ENCODE measurements at regions not wholly inside any gene's neighbourhood (a gene's known extent, or its start where the extent isn't known, plus 50 kb on each side); places are given as distances from the start of the nearest gene placed in this dataset.

DNA sequence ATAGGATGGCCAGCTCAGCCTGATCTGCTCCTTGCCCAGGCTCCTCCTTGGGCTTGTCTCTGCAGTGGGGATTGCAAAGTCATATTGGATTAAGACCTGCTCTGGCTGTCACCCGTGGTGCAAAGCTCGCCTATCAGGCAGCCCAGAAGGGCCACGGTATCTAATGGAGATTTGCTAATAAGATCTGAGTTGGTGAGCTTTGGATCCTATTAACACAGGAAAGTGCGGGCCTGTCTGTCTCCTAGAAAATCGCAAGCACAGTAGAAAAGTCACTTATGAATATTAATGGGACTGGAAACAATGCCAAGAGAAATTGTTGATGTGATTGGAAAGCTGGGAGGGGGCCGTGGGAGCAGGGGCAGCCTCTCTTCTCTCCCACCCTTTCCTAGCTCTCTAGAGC lies 72.8 kb downstream of the CHST1 start:
- no peak for ATAC-seq
- TF ChIP-seq, protein P1, sequence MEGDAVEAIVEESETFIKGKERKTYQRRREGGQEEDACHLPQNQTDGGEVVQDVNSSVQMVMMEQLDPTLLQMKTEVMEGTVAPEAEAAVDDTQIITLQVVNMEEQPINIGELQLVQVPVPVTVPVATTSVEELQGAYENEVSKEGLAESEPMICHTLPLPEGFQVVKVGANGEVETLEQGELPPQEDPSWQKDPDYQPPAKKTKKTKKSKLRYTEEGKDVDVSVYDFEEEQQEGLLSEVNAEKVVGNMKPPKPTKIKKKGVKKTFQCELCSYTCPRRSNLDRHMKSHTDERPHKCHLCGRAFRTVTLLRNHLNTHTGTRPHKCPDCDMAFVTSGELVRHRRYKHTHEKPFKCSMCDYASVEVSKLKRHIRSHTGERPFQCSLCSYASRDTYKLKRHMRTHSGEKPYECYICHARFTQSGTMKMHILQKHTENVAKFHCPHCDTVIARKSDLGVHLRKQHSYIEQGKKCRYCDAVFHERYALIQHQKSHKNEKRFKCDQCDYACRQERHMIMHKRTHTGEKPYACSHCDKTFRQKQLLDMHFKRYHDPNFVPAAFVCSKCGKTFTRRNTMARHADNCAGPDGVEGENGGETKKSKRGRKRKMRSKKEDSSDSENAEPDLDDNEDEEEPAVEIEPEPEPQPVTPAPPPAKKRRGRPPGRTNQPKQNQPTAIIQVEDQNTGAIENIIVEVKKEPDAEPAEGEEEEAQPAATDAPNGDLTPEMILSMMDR (IDR thresholded peaks at IDR 0.05) = no peak
- Histone ChIP-seq H3K4me1 (ENCODE audit: control insufficient read depth, insufficient read depth, low read length) (no peaks in the 10 kb centered on the region), H3K9me3 (ENCODE audit: control insufficient read depth, insufficient read depth, low read length) (no peaks in the 10 kb centered on the region), H3K4me3 (ENCODE audit: low read length) (no peak overlapping the region), H3K27me3 (ENCODE audit: control insufficient read depth, insufficient read depth, low read length) (no peaks in the 10 kb centered on the region), H3K36me3 (ENCODE audit: control insufficient read depth, insufficient read depth, low read length) (no peaks in the 10 kb centered on the region), H3K27ac (ENCODE audit: low read length) (no peak overlapping the region)
- Mint-ChIP-seq H3K27me3 (ENCODE audit: low read depth in 2 of 2) (peaks cover 6 to 11% of the 10 kb centered on the region in 2 donors), H3K36me3 (no peaks in the 10 kb centered on the region), H3K4me3 (no peak overlapping the region), H3K9me3 (no peaks in the 10 kb centered on the region), H3K4me1 (no peaks in the 10 kb centered on the region), H3K27ac (no peak overlapping the region)
- WGBS (ENCODE audit: insufficient coverage) = 85% methylated on average over 5 of the region's 6 CpGs
- DNase-seq = no peak
- intact Hi-C loops (cut with micrococcal nuclease) = no loop called here

DNA sequence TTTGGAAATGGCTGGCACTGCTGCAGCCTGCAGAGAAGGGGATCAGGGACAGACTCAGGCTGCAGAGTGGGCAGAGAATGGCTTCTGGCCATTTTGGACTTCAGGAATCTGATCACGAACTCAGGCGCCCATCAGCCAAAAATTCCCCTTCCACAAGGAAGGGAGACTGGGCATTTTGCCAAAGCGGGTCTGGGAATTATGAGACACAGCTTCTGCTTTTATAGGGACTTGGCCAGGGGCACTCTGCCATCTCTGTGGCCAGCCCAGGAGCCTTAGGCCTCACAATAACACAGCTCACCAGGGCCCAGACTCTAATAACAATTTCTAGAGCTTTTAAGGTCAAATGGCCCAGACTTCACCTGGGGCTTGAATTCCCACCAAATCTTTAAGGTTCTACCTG lies 74.7 kb downstream of the CHST1 start:
- 75% methylated on average over 3 of the region's 3 CpGs for WGBS (ENCODE audit: insufficient coverage)
- Mint-ChIP-seq H3K4me1 (no peaks in the 10 kb centered on the region), H3K27ac (no peak overlapping the region), H3K9me3 (no peaks in the 10 kb centered on the region), H3K4me3 (no peak overlapping the region), H3K27me3 (ENCODE audit: low read depth in 2 of 2) (peaks cover 6 to 11% of the 10 kb centered on the region in 2 donors), H3K36me3 (no peaks in the 10 kb centered on the region)
- no peaks in the 10 kb centered on the region for H3K36me3 ChIP-seq (ENCODE audit: control insufficient read depth, insufficient read depth, low read length)
- H3K27me3 ChIP-seq (ENCODE audit: control insufficient read depth, insufficient read depth, low read length) = peaks cover 2% of the 10 kb centered on the region
- H3K9me3 ChIP-seq (ENCODE audit: control insufficient read depth, insufficient read depth, low read length) = no peaks in the 10 kb centered on the region
- intact Hi-C loops (cut with micrococcal nuclease) = no loop called here
- DNase-seq (no peak), ATAC-seq (no peak)
- no peak overlapping the region for H3K27ac ChIP-seq (ENCODE audit: low read length)
- H3K4me1 ChIP-seq (ENCODE audit: control insufficient read depth, insufficient read depth, low read length) = no peaks in the 10 kb centered on the region
- TF ChIP-seq, protein P1 (IDR thresholded peaks at IDR 0.05) = no peak
- H3K4me3 ChIP-seq (ENCODE audit: low read length) = no peak overlapping the region

DNA sequence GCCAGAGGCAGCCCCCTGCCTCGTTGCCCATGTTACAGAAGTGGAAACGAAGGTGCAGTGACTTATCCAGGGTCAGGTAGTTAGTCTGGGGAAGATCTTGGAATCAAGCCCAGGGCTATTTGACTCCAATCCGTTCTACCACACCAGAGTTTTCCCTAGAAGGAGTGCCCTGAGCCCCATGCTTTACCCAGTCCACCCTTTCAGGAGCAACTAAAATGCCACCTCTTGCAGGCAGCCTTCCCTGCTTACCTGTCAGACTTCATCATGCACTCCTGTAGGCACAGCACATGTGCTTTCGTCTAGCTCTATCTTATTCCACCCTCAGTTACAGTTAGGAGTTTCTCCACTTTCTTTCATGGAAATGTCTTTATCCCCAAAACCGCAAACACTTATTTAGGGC lies 80.2 kb downstream of the CHST1 start:
- no peaks in the 10 kb centered on the region for H3K36me3 ChIP-seq (ENCODE audit: control insufficient read depth, insufficient read depth, low read length)
- Mint-ChIP-seq H3K4me1 (no peaks in the 10 kb centered on the region), H3K4me3 (no peak overlapping the region), H3K36me3 (no peaks in the 10 kb centered on the region), H3K27me3 (ENCODE audit: low read depth in 2 of 2) (peaks cover 7 to 31% of the 10 kb centered on the region in 2 donors), H3K27ac (no peak overlapping the region), H3K9me3 (no peaks in the 10 kb centered on the region)
- no peak overlapping the region for H3K4me3 ChIP-seq (ENCODE audit: low read length)
- DNase-seq (no peak), ATAC-seq (no peak)
- 71% methylated on average over 5 of the region's 5 CpGs for WGBS (ENCODE audit: insufficient coverage)
- no peaks in the 10 kb centered on the region for H3K4me1 ChIP-seq (ENCODE audit: control insufficient read depth, insufficient read depth, low read length)
- intact Hi-C loops (cut with micrococcal nuclease) = no loop called here
- no peaks in the 10 kb centered on the region for H3K9me3 ChIP-seq (ENCODE audit: control insufficient read depth, insufficient read depth, low read length)
- peaks cover 2% of the 10 kb centered on the region for H3K27me3 ChIP-seq (ENCODE audit: control insufficient read depth, insufficient read depth, low read length)
- TF ChIP-seq, protein P1 (IDR thresholded peaks at IDR 0.05) = no peak
- H3K27ac ChIP-seq (ENCODE audit: low read length) = no peak overlapping the region

DNA sequence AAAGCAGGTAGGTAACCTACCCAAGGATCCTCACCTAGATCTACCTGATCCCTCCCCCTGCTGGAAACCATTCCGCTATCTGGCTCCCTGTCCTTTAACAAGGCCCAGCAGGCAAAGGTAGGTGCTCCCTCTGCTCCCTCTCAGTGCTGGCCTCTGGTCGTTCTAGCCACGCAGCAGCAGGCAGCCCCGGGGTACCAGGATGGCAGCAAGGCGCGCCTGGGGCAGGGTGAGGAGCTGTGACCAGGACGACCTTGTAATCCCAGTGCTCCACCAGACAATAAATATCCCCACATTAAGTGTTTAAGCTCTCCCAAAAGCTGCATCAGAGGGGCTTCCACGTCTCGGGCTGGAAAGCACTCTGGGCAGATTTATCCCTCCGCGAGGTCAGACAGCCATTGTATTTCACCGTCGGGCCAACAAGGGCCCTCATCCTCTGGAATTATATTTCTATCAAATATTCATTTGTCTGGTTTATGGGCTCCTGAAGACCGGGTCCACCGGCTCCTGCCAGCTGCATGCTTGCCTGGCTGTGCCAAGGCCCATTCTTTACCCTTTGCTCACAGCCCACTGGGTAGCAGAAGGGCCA lies 81.3 kb downstream of the CHST1 start:
- Histone ChIP-seq H3K36me3 (ENCODE audit: control insufficient read depth, insufficient read depth, low read length) (no peaks in the 10 kb centered on the region), H3K27ac (ENCODE audit: low read length) (no peak overlapping the region), H3K9me3 (ENCODE audit: control insufficient read depth, insufficient read depth, low read length) (no peaks in the 10 kb centered on the region), H3K27me3 (ENCODE audit: control insufficient read depth, insufficient read depth, low read length) (peaks cover 2% of the 10 kb centered on the region), H3K4me3 (ENCODE audit: low read length) (no peak overlapping the region), H3K4me1 (ENCODE audit: control insufficient read depth, insufficient read depth, low read length) (no peaks in the 10 kb centered on the region)
- intact Hi-C loops (cut with micrococcal nuclease) = no loop called here
- whole genome bisulfite sequencing (ENCODE audit: insufficient coverage) = 83% methylated on average over 15 of the region's 15 CpGs
- ATAC-seq = no peak
- H3K36me3 Mint-ChIP-seq = no peaks in the 10 kb centered on the region
- H3K27ac Mint-ChIP-seq = no peak overlapping the region
- H3K9me3 Mint-ChIP-seq = no peaks in the 10 kb centered on the region
- TF ChIP-seq, protein P1 (IDR thresholded peaks at IDR 0.05) = no peak
- peaks cover 11 to 31% of the 10 kb centered on the region in 2 donors for H3K27me3 Mint-ChIP-seq (ENCODE audit: low read depth in 2 of 2)
- H3K4me1 Mint-ChIP-seq = no peaks in the 10 kb centered on the region
- no peak overlapping the region for H3K4me3 Mint-ChIP-seq
- no peak for DNase-seq

Measured in natural killer cell (primary cell).